Gastrocnemius medialis (tissue), 4 donors: ENCODE measurements at regions not wholly inside any gene's neighbourhood (a gene's known extent, or its start where the extent isn't known, plus 50 kb on each side); places are given as distances from the start of the nearest gene placed in this dataset.

ENCODE experiments used
- ATAC-seq, 2 donors: fragments of 150-250 bp; one replicate each; pipeline ENCODE4 v1.9.1; 2016
- DNase-seq, 2 donors: peaks; one replicate each; pipeline ENCODE4 v3.0.0-alpha.2; 2019
- H3K27ac ChIP-seq, 4 donors: fragments of 200-600 bp; sonication (generic); 1 replicate in 1 of 4; 2 replicates in 3 of 4; pipeline ENCODE4 v1.5.1; 2016 to 2018; ENCODE audit warnings: mild to moderate bottlenecking in 2 of 4, moderate library complexity in 1 of 4
- H3K27me3 ChIP-seq, 3 donors: fragments of 200-600 bp; sonication (generic) in 2 of 3; 1 replicate in 1 of 3; 2 replicates in 2 of 3; pipeline versions ENCODE4 v1.5.1 to v1.6.0; 2016 to 2019; ENCODE audit warnings: mild to moderate bottlenecking in 1 of 3, moderate library complexity in 1 of 3
- H3K36me3 ChIP-seq, 2 donors: fragments of 200-600 bp; sonication (generic) in 1 of 2; one replicate each; pipeline ENCODE4 v1.5.1; 2017 to 2018
- H3K4me1 ChIP-seq, 2 donors: fragments of 200-600 bp; sonication (generic) in 1 of 2; one replicate each; pipeline ENCODE4 v1.5.1; 2016 to 2017; ENCODE audit warnings: mild to moderate bottlenecking in 2 of 2
- H3K4me3 ChIP-seq, 4 donors: fragments of 200-600 bp; sonication (generic) in 3 of 4; 1 replicate in 1 of 4; 2 replicates in 3 of 4; pipeline ENCODE4 v1.5.1; 2016 to 2019; ENCODE audit warnings: mild to moderate bottlenecking in 2 of 4
- H3K9me3 ChIP-seq, 3 donors: fragments of 200-600 bp; sonication (generic) in 2 of 3; 1 replicate in 1 of 3; 2 replicates in 2 of 3; pipeline ENCODE4 v1.5.1; 2016 to 2019
- POLR2A ChIP-seq, 2 donors: fragments of 450-650 bp; IDR thresholded peaks; one replicate each; pipeline ENCODE4 v1.6.1; 2017; ENCODE audit warnings: antibody characterized with exemption in 2 of 2, mild to moderate bottlenecking in 2 of 2, moderate library complexity in 2 of 2
- in situ Hi-C, 4 donors: fragments of 200-750 bp; cut with MboI; loops; one replicate each; pipeline versions ENCODE4 v1.15.0 to v1.8.0; 2017; ENCODE audit warnings: low sequenced_read_pairs in 4 of 4
- intact Hi-C: fragments of 100-400 bp; cut with DNase I; formaldehyde crosslinking; loops from one replicate; pipeline ENCODE4 v1.15.1; 2023; ENCODE audit warnings: low total_unique reads
- TF ChIP-seq, protein P1 (sequence below), 5 experiments: fragments of 450-650 bp in 3 of 5; fragments of 200-600 bp in 2 of 5; sonication (generic) in 2 of 5; IDR thresholded peaks in 4 of 5; conservative IDR thresholded peaks in 1 of 5; 1 replicate in 4 of 5; 2 replicates in 1 of 5; pipeline ENCODE4 v1.5.1; 2016 to 2019; ENCODE audit warnings: antibody characterized with exemption in 5 of 5, mild to moderate bottlenecking in 3 of 5, moderate library complexity in 3 of 5

DNA sequence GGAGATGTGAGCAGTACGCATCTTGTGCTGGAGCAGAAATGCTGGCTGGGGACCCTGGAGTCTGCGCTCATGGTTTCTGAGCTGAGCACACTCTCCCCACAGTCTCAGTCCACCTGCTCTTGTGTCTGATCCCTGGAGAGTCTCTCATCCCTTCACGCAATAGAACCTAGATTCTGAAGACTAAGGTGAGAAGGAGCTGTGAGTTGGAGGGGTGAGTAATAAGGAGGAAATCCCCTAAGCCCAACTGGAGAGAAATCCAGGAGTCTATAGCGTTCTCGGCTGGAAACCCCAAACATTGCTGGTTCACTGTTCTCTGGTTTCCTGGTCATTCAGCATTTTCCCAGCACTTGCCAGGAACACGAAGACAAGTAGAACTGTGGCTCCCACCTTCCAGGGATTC is 68.3 kb upstream of the SMNDC1 start:
- no peak for DNase-seq
- H3K4me3 ChIP-seq, result no peak overlapping the region
- ATAC-seq, result no peak
- intact Hi-C loops, result no loop called here
- in situ Hi-C loops, result no loop called here
- H3K27me3 ChIP-seq, result no peaks in the 10 kb centered on the region
- H3K36me3 ChIP-seq, result no peaks in the 10 kb centered on the region
- no peak for TF ChIP-seq POLR2A (IDR thresholded peaks at IDR 0.05)
- TF ChIP-seq, protein P1, sequence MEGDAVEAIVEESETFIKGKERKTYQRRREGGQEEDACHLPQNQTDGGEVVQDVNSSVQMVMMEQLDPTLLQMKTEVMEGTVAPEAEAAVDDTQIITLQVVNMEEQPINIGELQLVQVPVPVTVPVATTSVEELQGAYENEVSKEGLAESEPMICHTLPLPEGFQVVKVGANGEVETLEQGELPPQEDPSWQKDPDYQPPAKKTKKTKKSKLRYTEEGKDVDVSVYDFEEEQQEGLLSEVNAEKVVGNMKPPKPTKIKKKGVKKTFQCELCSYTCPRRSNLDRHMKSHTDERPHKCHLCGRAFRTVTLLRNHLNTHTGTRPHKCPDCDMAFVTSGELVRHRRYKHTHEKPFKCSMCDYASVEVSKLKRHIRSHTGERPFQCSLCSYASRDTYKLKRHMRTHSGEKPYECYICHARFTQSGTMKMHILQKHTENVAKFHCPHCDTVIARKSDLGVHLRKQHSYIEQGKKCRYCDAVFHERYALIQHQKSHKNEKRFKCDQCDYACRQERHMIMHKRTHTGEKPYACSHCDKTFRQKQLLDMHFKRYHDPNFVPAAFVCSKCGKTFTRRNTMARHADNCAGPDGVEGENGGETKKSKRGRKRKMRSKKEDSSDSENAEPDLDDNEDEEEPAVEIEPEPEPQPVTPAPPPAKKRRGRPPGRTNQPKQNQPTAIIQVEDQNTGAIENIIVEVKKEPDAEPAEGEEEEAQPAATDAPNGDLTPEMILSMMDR (IDR thresholded peaks at IDR 0.05 in 4 of 5, conservative IDR thresholded peaks at IDR 0.05 in 1 of 5), result no peak
- H3K4me1 ChIP-seq, result no peaks in the 10 kb centered on the region
- H3K27ac ChIP-seq, result no peak overlapping the region
- H3K9me3 ChIP-seq, result no peaks in the 10 kb centered on the region

DNA sequence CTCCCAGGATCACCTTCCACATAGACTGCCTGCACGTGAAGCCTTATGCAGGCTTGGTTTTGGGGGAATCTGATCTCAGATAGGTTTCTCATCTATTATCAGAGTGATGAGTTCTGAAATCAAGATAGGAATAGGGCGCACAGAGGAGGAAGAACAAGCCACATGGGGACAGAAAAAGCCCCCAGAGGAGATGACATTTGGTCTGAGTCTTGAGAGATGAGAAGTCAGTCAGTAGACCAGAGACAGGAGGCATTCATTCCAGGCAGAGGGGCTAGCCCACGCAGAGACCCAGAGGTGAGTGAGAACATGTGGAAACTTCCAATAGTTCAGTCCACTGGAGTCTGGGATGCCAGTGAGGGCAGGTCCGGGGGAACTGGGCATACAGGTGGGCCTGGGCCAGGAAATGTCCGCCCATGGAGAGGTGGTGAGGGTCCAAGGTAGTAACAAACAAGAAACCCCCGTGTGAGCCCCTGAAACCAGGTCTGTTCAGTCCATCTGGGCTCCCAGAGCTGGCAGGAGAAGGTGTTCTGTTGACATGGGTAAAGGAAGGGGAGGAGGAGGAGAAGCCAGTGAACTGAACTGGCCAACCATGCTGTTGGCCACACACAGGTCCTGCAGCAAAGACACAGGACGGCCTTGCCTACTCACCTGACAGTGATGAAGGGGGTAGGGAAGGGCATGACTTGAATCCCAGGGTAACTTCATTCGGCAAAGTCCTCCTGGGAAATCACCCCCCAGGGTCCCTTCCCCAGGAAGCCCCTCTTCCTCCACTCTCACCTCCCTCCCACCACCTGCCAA is 69.3 kb upstream of the SMNDC1 start:
- Histone ChIP-seq H3K9me3 (no peaks in the 10 kb centered on the region), H3K4me1 (no peaks in the 10 kb centered on the region), H3K4me3 (no peak overlapping the region), H3K36me3 (no peaks in the 10 kb centered on the region), H3K27ac (no peak overlapping the region), H3K27me3 (no peaks in the 10 kb centered on the region)
- intact Hi-C loops (no loop called here), in situ Hi-C loops (no loop called here)
- DNase-seq, result no peak
- TF ChIP-seq, protein P1 (IDR thresholded peaks at IDR 0.05 in 4 of 5, conservative IDR thresholded peaks at IDR 0.05 in 1 of 5), result no peak
- TF ChIP-seq POLR2A (IDR thresholded peaks at IDR 0.05), result no peak
- ATAC-seq, result no peak

DNA sequence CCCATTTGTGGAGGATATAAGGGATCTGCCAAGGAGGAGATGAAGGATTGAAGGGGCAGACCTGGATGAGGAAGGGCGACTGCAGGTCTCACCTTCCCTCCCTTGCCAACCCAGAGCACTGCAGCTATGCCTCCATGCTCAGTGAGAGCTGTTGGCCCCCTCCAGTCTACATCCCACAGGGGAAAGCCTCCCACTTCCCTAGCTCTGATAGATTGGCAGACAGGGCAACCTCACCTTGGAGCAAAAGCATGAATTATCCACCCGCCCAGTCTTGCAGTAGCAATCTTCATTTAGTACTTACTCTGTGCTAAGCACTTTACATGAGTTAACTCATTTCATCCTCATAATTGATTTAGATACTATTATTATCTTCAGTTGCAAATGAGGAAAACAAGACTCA is 70.4 kb upstream of the SMNDC1 start:
- in situ Hi-C loops (no loop called here), intact Hi-C loops (no loop called here)
- Histone ChIP-seq H3K27ac (no peak overlapping the region), H3K4me1 (no peaks in the 10 kb centered on the region), H3K27me3 (no peaks in the 10 kb centered on the region), H3K36me3 (no peaks in the 10 kb centered on the region), H3K4me3 (no peak overlapping the region), H3K9me3 (no peaks in the 10 kb centered on the region)
- no peak for ATAC-seq
- DNase-seq, result no peak
- TF ChIP-seq, protein P1 (IDR thresholded peaks at IDR 0.05 in 4 of 5, conservative IDR thresholded peaks at IDR 0.05 in 1 of 5), result no peak
- TF ChIP-seq POLR2A (IDR thresholded peaks at IDR 0.05), result no peak

- Histone ChIP-seq H3K27ac (no peak overlapping the region), H3K4me1 (no peaks in the 10 kb centered on the region), H3K27me3 (no peaks in the 10 kb centered on the region), H3K36me3 (no peaks in the 10 kb centered on the region), H3K4me3 (no peak overlapping the region), H3K9me3 (no peaks in the 10 kb centered on the region)
- intact Hi-C loops, result no loop called here
- ATAC-seq (no peak), DNase-seq (no peak)
- no peak for TF ChIP-seq POLR2A (IDR thresholded peaks at IDR 0.05)
- TF ChIP-seq, protein P1 (IDR thresholded peaks at IDR 0.05 in 4 of 5, conservative IDR thresholded peaks at IDR 0.05 in 1 of 5), result no peak
- in situ Hi-C loops, result no loop called here
Observed at GRCh38 chr10:110376021-110376766, 71.5 kb upstream of the SMNDC1 start.
